GM23338 (cell line): ENCODE measurements at regions not wholly inside any gene's neighbourhood (a gene's known extent, or its start where the extent isn't known, plus 50 kb on each side); places are given as distances from the start of the nearest gene placed in this dataset.

Experiments
- ATAC-seq: fragments of 200-7000 bp; cut with Tn5 transposase; 3 replicates; pipeline ENCODE4 v1.9.1; 2020
- DNase-seq: peaks from one replicate; pipeline ENCODE4 v3.0.0-alpha.2; 2015; ENCODE audit warnings: low spot score
- H2AFZ ChIP-seq: fragments of 200-600 bp; sonication (generic); 2 replicates; pipeline ENCODE4 v1.8.0; 2016; ENCODE audit warnings: antibody characterized with exemption, mild to moderate bottlenecking, moderate library complexity
- H3F3A ChIP-seq: fragments of 200-600 bp; sonication (generic); replicated peaks from 2 replicates; pipeline ENCODE4 v1.8.0; 2017; ENCODE audit warnings: antibody characterized with exemption, mixed run types, low read depth
- H3K27ac ChIP-seq: fragments of 200-600 bp; sonication (generic); 2 replicates; pipeline ENCODE4 v1.6.1; 2016; ENCODE audit warnings: low read depth
- H3K27me3 ChIP-seq: fragments of 200-600 bp; sonication (generic); 2 replicates; pipeline ENCODE4 v1.8.0; 2016; ENCODE audit warnings: mild to moderate bottlenecking, mixed run types, moderate library complexity; ENCODE audit not compliant: insufficient read depth
- H3K36me3 ChIP-seq: fragments of 200-600 bp; sonication (generic); 2 replicates; pipeline ENCODE4 v1.8.0; 2016; ENCODE audit warnings: mild to moderate bottlenecking; ENCODE audit not compliant: insufficient read depth
- H3K4me1 ChIP-seq: fragments of 200-600 bp; sonication (generic); 2 replicates; pipeline ENCODE4 v1.8.0; 2016; ENCODE audit warnings: mild to moderate bottlenecking, moderate library complexity; ENCODE audit not compliant: insufficient read depth
- H3K4me2 ChIP-seq: fragments of 200-600 bp; sonication (generic); 2 replicates; pipeline ENCODE4 v1.7.1; 2017; ENCODE audit warnings: mixed run types
- H3K4me3 ChIP-seq: fragments of 200-600 bp; sonication (generic); 2 replicates; pipeline ENCODE4 v1.6.1; 2016; ENCODE audit warnings: mixed run types
- H3K79me2 ChIP-seq: fragments of 200-600 bp; sonication (generic); replicated peaks from 2 replicates; pipeline ENCODE4 v1.8.0; 2017; ENCODE audit warnings: mild to moderate bottlenecking; ENCODE audit not compliant: insufficient read depth
- H3K9me2 ChIP-seq: fragments of 200-600 bp; sonication (generic); 2 replicates; pipeline ENCODE4 v1.8.0; 2017; ENCODE audit not compliant: insufficient read depth
- H4K20me1 ChIP-seq: fragments of 200-600 bp; sonication (generic); replicated peaks from 2 replicates; pipeline ENCODE4 v1.8.0; 2017; ENCODE audit warnings: mild to moderate bottlenecking; ENCODE audit not compliant: insufficient read depth
- H3K27ac Mint-ChIP-seq: 2 replicates; pipeline ENCODE4 v1.8.0; 2020; ENCODE audit warnings: inconsistent platforms, mild to moderate bottlenecking, moderate library complexity, mixed read lengths
- H3K27me3 Mint-ChIP-seq: 3 replicates; pipeline ENCODE4 v1.8.0; 2022; ENCODE audit warnings: low read depth, mild to moderate bottlenecking, moderate library complexity, mixed read lengths, inconsistent platforms; ENCODE audit not compliant: insufficient read depth, poor library complexity
- H3K36me3 Mint-ChIP-seq: 3 replicates; pipeline ENCODE4 v1.8.0; 2021; ENCODE audit warnings: low read depth, mild to moderate bottlenecking, inconsistent platforms, moderate library complexity, mixed read lengths
- H3K4me1 Mint-ChIP-seq: 3 replicates; pipeline ENCODE4 v1.8.0; 2020; ENCODE audit warnings: mild to moderate bottlenecking, inconsistent platforms, mixed read lengths
- H3K4me3 Mint-ChIP-seq: 3 replicates; pipeline ENCODE4 v1.8.0; 2021; ENCODE audit warnings: moderate library complexity, mild to moderate bottlenecking, inconsistent platforms, mixed read lengths
- H3K9me3 Mint-ChIP-seq: 3 replicates; pipeline ENCODE4 v1.8.0; 2020; ENCODE audit warnings: moderate library complexity, mild to moderate bottlenecking, inconsistent platforms, mixed read lengths
- EZH2 ChIP-seq: fragments of 200-600 bp; sonication (generic); IDR thresholded peaks from one replicate; pipeline ENCODE4 v1.8.0; 2017; ENCODE audit warnings: antibody characterized with exemption, mild to moderate bottlenecking, low read depth; ENCODE audit not compliant: unreplicated experiment
- EZH2phosphoT487 ChIP-seq: fragments of 200-600 bp; sonication (generic); IDR thresholded peaks from one replicate; pipeline ENCODE4 v1.8.1; 2018; ENCODE audit warnings: antibody characterized with exemption; ENCODE audit not compliant: unreplicated experiment
- POLR2AphosphoS5 ChIP-seq: IDR thresholded peaks from 2 replicates; pipeline ENCODE4 v1.6.1; 2016; ENCODE audit warnings: antibody characterized with exemption, low read depth
- ZNF114 ChIP-seq: fragments of 250-450 bp; sonication (Bioruptor Pico); IDR thresholded peaks from 2 replicates; pipeline ENCODE4 v1.5.0; 2020; ENCODE audit warnings: mild to moderate bottlenecking, moderate library complexity
- ZNF462 ChIP-seq: fragments of 250-450 bp; sonication (Bioruptor Pico); IDR thresholded peaks from 2 replicates; pipeline ENCODE4 v1.5.0; 2020; ENCODE audit warnings: mild to moderate bottlenecking, moderate library complexity
- TF ChIP-seq, protein P1 (sequence below): IDR thresholded peaks from 2 replicates; pipeline ENCODE4 v1.6.1; 2016; ENCODE audit warnings: antibody characterized with exemption

DNA sequence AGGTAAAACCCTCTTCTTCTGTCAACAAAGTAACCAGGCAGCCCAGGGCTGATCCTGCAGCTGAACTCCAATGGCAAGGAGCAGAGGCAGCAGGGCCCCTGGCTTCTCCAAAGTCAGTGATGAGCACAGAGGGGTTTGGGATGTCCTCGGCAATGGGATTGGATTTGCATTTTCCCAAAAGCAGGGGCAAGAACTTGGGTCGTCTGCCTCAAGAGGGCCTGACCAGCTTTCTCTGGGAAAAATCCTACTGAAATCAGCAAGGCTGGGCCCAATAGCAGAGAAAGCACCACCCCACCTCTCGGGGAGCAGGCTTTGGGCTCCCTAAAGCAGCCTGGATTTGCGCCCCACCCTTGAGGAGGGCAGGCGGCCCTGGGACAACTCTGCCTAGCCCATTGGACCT lies 210.0 kb upstream of the IGF1R start (continued):
- no peak for TF ChIP-seq ZNF462 (CRISPR knock-in tag)

DNA sequence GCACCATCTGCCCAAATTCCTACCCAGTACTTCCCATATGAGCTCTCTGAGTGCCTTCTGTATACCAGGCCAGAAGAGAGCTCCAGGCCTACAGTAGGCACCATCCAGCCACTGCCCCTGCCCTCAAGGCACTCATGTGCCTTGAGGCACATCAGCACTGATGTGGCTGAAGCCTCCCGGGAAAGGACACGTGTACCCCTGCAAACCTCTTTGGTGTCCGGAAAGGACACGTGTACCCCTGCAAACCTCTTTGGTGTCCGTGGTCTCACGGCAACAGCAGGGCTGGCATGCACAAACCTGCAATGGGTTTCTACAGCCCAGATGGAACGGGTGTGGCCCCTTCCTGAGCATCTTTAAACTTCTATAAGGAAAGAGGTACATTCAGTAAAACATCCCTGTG lies 209.4 kb upstream of the IGF1R start:
- 0 out of 2 replicates have a peak, but pooled peaks cover 4% of the 10 kb centered on the region for H3K9me2 ChIP-seq
- no peaks in the 10 kb centered on the region for H3F3A ChIP-seq
- H3K4me3 ChIP-seq = no peak overlapping the region
- H3K36me3 ChIP-seq = no peaks in the 10 kb centered on the region
- H3K4me1 ChIP-seq = no peaks in the 10 kb centered on the region
- no peaks in the 10 kb centered on the region for H3K27me3 ChIP-seq
- Mint-ChIP-seq H3K27me3 (peaks cover 4% of the 10 kb centered on the region), H3K4me3 (no peak overlapping the region), H3K9me3 (no peaks in the 10 kb centered on the region; the same call in 1 of the 3 replicates), H3K4me1 (peaks cover 11% of the 10 kb centered on the region; the same call in 2 of the 3 replicates), H3K36me3 (no peaks in the 10 kb centered on the region), H3K27ac (no peak overlapping the region)
- no peak overlapping the region for H3K4me2 ChIP-seq
- ATAC-seq (no peak), DNase-seq (no peak)
- no peak overlapping the region for H3K27ac ChIP-seq
- no peaks in the 10 kb centered on the region for H4K20me1 ChIP-seq
- no peak overlapping the region for H2AFZ ChIP-seq
- no peaks in the 10 kb centered on the region for H3K79me2 ChIP-seq
- TF ChIP-seq POLR2AphosphoS5 = no peak
- TF ChIP-seq EZH2 = no peak
- TF ChIP-seq ZNF462 (CRISPR knock-in tag) = no peak
- TF ChIP-seq, protein P1, sequence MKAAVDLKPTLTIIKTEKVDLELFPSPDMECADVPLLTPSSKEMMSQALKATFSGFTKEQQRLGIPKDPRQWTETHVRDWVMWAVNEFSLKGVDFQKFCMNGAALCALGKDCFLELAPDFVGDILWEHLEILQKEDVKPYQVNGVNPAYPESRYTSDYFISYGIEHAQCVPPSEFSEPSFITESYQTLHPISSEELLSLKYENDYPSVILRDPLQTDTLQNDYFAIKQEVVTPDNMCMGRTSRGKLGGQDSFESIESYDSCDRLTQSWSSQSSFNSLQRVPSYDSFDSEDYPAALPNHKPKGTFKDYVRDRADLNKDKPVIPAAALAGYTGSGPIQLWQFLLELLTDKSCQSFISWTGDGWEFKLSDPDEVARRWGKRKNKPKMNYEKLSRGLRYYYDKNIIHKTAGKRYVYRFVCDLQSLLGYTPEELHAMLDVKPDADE = no peak
- TF ChIP-seq ZNF114 = no peak
- TF ChIP-seq EZH2phosphoT487 = no peak
